ENCODE measurements at regions not wholly inside any gene's neighbourhood (a gene's known extent, or its start where the extent isn't known, plus 50 kb on each side); places are given as distances from the start of the nearest gene placed in this dataset.

DNA sequence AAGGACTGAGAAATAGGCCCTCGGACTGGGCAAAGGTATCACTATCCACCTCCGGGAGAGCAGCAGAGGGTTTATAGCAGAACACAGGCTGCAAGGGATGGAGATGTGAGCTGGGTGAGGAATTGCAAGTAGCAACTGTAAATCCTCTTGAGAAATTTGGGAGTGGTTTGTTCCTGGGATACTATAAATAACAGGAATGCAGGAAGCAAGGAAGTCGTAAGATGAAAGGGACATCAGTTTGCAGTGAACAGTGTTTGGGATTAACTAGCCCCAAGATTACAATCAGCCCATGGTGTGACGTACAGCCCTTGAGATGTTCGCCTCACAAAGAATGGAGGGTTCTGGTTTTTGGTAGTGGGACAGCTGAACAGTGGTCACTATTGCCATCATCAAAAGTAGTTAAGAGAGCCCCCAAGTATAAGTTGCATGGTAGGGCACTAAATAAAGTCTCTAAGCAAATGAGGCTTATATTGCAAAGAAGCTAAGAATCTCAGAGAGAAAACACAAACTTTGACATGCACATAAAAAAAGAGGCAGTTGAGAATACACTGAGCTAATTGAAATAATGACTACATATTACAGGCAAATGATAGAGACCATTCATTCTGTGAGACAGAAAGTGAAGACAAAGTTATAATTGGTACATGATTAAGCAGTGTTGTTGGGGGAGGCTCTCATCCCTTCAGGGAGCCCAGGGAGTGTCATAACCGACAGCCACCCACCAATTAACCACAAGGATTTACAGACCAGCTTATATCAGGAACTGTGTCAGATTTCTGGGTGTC lies 362.5 kb upstream of the ACVR2A start:
- Histone ChIP-seq H3K14ac (ENCODE audit: insufficient read depth, low read length) (no peak overlapping the region), H3K79me2 (ENCODE audit: insufficient read depth, low read length) (no peaks in the 10 kb centered on the region), H4K8ac (replicated peaks; ENCODE audit: insufficient read length, low read depth, low read length) (no peak overlapping the region), H3K23me2 (ENCODE audit: insufficient read length, low read depth, low read length, poor library complexity, severe bottlenecking) (no peaks in the 10 kb centered on the region), H3K27me3 (ENCODE audit: insufficient read depth, low read length) (no peaks in the 10 kb centered on the region), H2AFZ (ENCODE audit: low read length) (no peak overlapping the region), H3K27ac (ENCODE audit: insufficient read length, low read depth, low read length) (no peak overlapping the region), H2BK5ac (ENCODE audit: insufficient read length, low read length) (no peak overlapping the region), H4K91ac (ENCODE audit: insufficient read length, low read depth, low read length) (no peak overlapping the region), H2BK20ac (ENCODE audit: low read depth, low read length, poor library complexity, severe bottlenecking) (no peak overlapping the region), H4K20me1 (ENCODE audit: control insufficient read depth, insufficient read depth, insufficient read length) (no peaks in the 10 kb centered on the region), H3K79me1 (ENCODE audit: insufficient read depth, low read depth, low read length, poor library complexity, severe bottlenecking) (no peaks in the 10 kb centered on the region), H3K18ac (ENCODE audit: insufficient read length, low read depth, low read length) (no peak overlapping the region), H2AK5ac (ENCODE audit: insufficient read length, low read length) (no peak overlapping the region), H3K9me3 (ENCODE audit: control insufficient read depth, low read depth, low read length) (no peaks in the 10 kb centered on the region), H3K23ac (ENCODE audit: insufficient read length, low read depth, low read length) (no peak overlapping the region), H3K4me1 (ENCODE audit: insufficient read depth, low read length) (peaks cover 12% of the 10 kb centered on the region; the same call in 1 of the 2 replicates), H3K9ac (ENCODE audit: extremely low read depth, insufficient read length, low read length) (no peak overlapping the region), H2BK120ac (ENCODE audit: low read depth, low read length, poor library complexity, severe bottlenecking) (no peak overlapping the region), H2BK15ac (ENCODE audit: low read depth, low read length) (no peak overlapping the region), H3K56ac (ENCODE audit: insufficient read length, low read depth, low read length) (no peak overlapping the region), H3K4me2 (ENCODE audit: insufficient read depth, insufficient read length, low read length) (no peak overlapping the region), H4K5ac (ENCODE audit: insufficient read length, low read depth, low read length) (no peak overlapping the region), H2BK12ac (ENCODE audit: insufficient read length, low read depth, low read length) (no peak overlapping the region), H3K4ac (ENCODE audit: low read depth, low read length) (no peak overlapping the region), H3T11ph (ENCODE audit: low read length) (no peak overlapping the region)
- no peaks in the 10 kb centered on the region for H3K27me3 Mint-ChIP-seq (ENCODE audit: low read depth)
- TF ChIP-seq CTCF (conservative IDR thresholded peaks at IDR 0.05): no peak
- DNase-seq: no peak
- H3K4me1 Mint-ChIP-seq: peaks cover 26 to 30% of the 10 kb centered on the region in 2 experiments
- WGBS (ENCODE audit: extremely low coverage, insufficient read length, low lambda C conversion rate): no CpG with 5 or more reads among the region's 6 CpGs
- H3K36me3 Mint-ChIP-seq (ENCODE audit: insufficient read depth in 1 of 3, low read depth in 3 of 3): no peaks in the 10 kb centered on the region
- no peaks in the 10 kb centered on the region for H3K9me3 Mint-ChIP-seq
- no peak overlapping the region for H3K27ac Mint-ChIP-seq
- H3K4me3 Mint-ChIP-seq: no peak overlapping the region
